Astrocyte (in vitro differentiated cells and primary cell): ENCODE measurements at regions not wholly inside any gene's neighbourhood (a gene's known extent, or its start where the extent isn't known, plus 50 kb on each side); places are given as distances from the start of the nearest gene placed in this dataset.

ENCODE experiments used
- DNase-seq: peaks from one replicate; pipeline ENCODE4 v3.0.0-alpha.2; 2010; ENCODE audit warnings: low read depth
- FAIRE-seq: peaks from 2 replicates; lab custom pipeline; 2011; peaks lifted over from hg19 to GRCh38; lab: Jason Lieb, UNC
- H2AFZ ChIP-seq: 2 replicates; pipeline ENCODE4 v1.6.0; 2012; ENCODE audit warnings: low read depth, low read length, inconsistent platforms
- H3K27ac ChIP-seq: 2 replicates; pipeline ENCODE4 v1.5.1; 2011; ENCODE audit warnings: low read depth, low read length, inconsistent platforms
- H3K27me3 ChIP-seq: 2 replicates; pipeline ENCODE4 v1.6.0; 2011; ENCODE audit warnings: low read length, inconsistent platforms; ENCODE audit not compliant: insufficient read depth
- H3K36me3 ChIP-seq: 2 replicates; pipeline ENCODE4 v1.5.1; 2011; ENCODE audit warnings: low read length, inconsistent platforms; ENCODE audit not compliant: insufficient read depth
- H3K4me1 ChIP-seq: 2 replicates; pipeline ENCODE4 v1.5.1; 2011; ENCODE audit warnings: low read length, inconsistent platforms; ENCODE audit not compliant: insufficient read depth
- H3K4me2 ChIP-seq: 2 replicates; pipeline ENCODE4 v1.6.0; 2012; ENCODE audit warnings: low read length, inconsistent platforms
- H3K4me3 ChIP-seq: 2 replicates; pipeline ENCODE4 v1.5.1; 2011; ENCODE audit warnings: low read depth, mild to moderate bottlenecking, low read length, inconsistent platforms; ENCODE audit not compliant: insufficient read depth
- H3K79me2 ChIP-seq: 2 replicates; pipeline ENCODE4 v1.6.0; 2012; ENCODE audit warnings: mild to moderate bottlenecking, low read length, inconsistent platforms; ENCODE audit not compliant: insufficient read depth
- H3K9ac ChIP-seq: 2 replicates; pipeline ENCODE4 v1.6.0; 2012; ENCODE audit warnings: mild to moderate bottlenecking, low read length, inconsistent platforms
- H3K9me3 ChIP-seq: 2 replicates; pipeline ENCODE4 v1.5.1; 2012; ENCODE audit warnings: low read depth, mild to moderate bottlenecking, low read length, inconsistent platforms; ENCODE audit not compliant: insufficient read depth
- H4K20me1 ChIP-seq: 2 replicates; pipeline ENCODE4 v1.6.0; 2012; ENCODE audit warnings: low read length, inconsistent platforms; ENCODE audit not compliant: insufficient read depth
- H3K27ac Mint-ChIP-seq: one replicate; pipeline ENCODE4 v1.8.0; 2021; ENCODE audit warnings: mild to moderate bottlenecking, mixed read lengths; ENCODE audit not compliant: unreplicated experiment
- H3K27me3 Mint-ChIP-seq: one replicate; pipeline ENCODE4 v1.8.0; 2021; ENCODE audit warnings: low read depth, mixed read lengths; ENCODE audit not compliant: unreplicated experiment
- H3K36me3 Mint-ChIP-seq: one replicate; pipeline ENCODE4 v1.8.0; 2021; ENCODE audit warnings: low read depth, mixed read lengths; ENCODE audit not compliant: unreplicated experiment
- H3K4me1 Mint-ChIP-seq: one replicate; pipeline ENCODE4 v1.8.0; 2021; ENCODE audit warnings: low read depth, mixed read lengths; ENCODE audit not compliant: unreplicated experiment
- H3K4me3 Mint-ChIP-seq: one replicate; pipeline ENCODE4 v1.8.0; 2021; ENCODE audit warnings: mild to moderate bottlenecking, moderate library complexity, mixed read lengths; ENCODE audit not compliant: unreplicated experiment
- H3K9me3 Mint-ChIP-seq: one replicate; pipeline ENCODE4 v1.8.0; 2021; ENCODE audit warnings: mild to moderate bottlenecking, mixed read lengths; ENCODE audit not compliant: unreplicated experiment
- EZH2 ChIP-seq: IDR thresholded peaks from 2 replicates; pipeline ENCODE4 v1.6.1; 2012; ENCODE audit warnings: mild to moderate bottlenecking, low read length, inconsistent platforms; ENCODE audit not compliant: insufficient read depth
- TF ChIP-seq, protein P1 (sequence below): IDR thresholded peaks from 2 replicates; pipeline ENCODE4 v1.5.1; 2011; ENCODE audit warnings: low read depth, mild to moderate bottlenecking, inconsistent platforms, low read length, moderate library complexity; ENCODE audit not compliant: insufficient read depth

DNA sequence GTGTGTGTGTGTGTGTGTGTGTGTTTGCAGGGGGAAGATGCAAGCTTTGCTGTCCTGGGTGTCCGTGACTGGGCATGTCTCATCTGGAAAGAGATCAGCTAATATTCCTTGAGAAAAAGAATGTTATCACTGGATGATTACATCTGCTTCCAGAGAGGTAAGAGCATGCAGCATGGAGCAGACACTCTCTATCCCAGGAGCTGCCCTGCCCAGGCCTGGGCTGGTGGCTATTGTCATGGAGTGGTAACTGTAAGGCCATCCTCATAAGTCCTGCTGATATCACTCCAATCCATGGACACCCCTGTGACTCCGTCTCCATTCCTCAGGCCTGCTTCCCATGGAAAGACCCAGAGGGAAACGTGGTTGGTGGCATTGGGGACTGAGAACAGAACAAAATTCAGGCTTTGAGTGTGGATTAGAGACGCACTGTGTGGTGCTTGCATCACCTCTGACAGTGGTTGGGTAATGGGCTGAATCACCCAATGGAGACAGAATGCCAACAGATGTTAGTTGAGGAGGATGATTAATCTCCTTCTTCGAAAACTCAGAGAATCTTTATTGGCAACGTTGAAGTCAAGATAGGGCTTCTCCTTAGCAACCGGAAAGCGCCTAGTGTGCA lies 52.0 kb upstream of the KCNIP1 start:
- H3K27ac Mint-ChIP-seq, result no peak overlapping the region
- H3K27ac ChIP-seq, result no peak overlapping the region
- FAIRE-seq (no peak), DNase-seq (peak; percentile 62)
- no peak overlapping the region for H3K9ac ChIP-seq
- no peak overlapping the region for H2AFZ ChIP-seq
- H3K4me3 ChIP-seq, result no peak overlapping the region
- no peaks in the 10 kb centered on the region for H3K9me3 ChIP-seq
- H3K27me3 ChIP-seq, result peaks cover 5% of the 10 kb centered on the region
- H4K20me1 ChIP-seq, result no peaks in the 10 kb centered on the region
- TF ChIP-seq, protein P1, sequence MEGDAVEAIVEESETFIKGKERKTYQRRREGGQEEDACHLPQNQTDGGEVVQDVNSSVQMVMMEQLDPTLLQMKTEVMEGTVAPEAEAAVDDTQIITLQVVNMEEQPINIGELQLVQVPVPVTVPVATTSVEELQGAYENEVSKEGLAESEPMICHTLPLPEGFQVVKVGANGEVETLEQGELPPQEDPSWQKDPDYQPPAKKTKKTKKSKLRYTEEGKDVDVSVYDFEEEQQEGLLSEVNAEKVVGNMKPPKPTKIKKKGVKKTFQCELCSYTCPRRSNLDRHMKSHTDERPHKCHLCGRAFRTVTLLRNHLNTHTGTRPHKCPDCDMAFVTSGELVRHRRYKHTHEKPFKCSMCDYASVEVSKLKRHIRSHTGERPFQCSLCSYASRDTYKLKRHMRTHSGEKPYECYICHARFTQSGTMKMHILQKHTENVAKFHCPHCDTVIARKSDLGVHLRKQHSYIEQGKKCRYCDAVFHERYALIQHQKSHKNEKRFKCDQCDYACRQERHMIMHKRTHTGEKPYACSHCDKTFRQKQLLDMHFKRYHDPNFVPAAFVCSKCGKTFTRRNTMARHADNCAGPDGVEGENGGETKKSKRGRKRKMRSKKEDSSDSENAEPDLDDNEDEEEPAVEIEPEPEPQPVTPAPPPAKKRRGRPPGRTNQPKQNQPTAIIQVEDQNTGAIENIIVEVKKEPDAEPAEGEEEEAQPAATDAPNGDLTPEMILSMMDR, result no peak
- TF ChIP-seq EZH2, result no peak
- H3K4me1 Mint-ChIP-seq, result peaks cover 17% of the 10 kb centered on the region
- peaks cover 3% of the 10 kb centered on the region for H3K4me1 ChIP-seq
- no peaks in the 10 kb centered on the region for H3K36me3 ChIP-seq
- no peak overlapping the region for H3K4me3 Mint-ChIP-seq
- H3K9me3 Mint-ChIP-seq, result peaks cover 4% of the 10 kb centered on the region
- no peak overlapping the region for H3K4me2 ChIP-seq
- H3K79me2 ChIP-seq, result no peaks in the 10 kb centered on the region
- H3K27me3 Mint-ChIP-seq, result peaks cover 6% of the 10 kb centered on the region
- H3K36me3 Mint-ChIP-seq, result no peaks in the 10 kb centered on the region

DNA sequence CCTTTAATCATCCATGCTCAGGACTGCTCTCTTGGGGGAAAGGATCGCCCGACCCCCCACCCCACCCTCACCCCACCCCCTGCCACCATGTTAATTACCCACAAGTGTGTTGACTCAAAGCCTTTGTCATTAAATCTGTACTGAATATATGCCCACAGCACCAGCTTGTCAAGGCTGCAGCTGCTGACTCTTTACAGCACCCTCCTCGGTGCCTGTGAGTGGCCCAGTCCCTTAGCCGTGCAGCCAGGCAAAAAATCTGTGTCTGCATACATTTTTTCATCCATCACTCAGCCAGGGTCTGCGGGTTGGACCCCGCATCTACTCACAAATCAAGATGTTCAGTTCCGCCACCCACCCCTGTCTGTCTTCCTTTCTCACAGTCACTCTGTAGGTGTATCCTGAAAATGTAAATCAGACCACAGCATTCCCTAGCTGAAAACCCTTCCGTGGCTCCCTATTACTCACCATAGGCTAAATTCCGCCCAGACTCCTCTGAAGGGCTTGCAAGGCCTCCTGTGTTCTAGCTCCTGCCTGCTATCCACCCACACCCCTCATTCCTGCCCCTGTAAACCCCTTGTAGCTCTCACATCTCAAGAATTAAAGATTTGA lies 53.7 kb upstream of the KCNIP1 start:
- H3K9me3 Mint-ChIP-seq, result peaks cover 4% of the 10 kb centered on the region
- H3K27me3 Mint-ChIP-seq, result peaks cover 9% of the 10 kb centered on the region
- no peak for FAIRE-seq
- DNase-seq, result peak; percentile 68
- no peak overlapping the region for H3K4me3 Mint-ChIP-seq
- Histone ChIP-seq H3K27me3 (peaks cover 5% of the 10 kb centered on the region), H3K9ac (no peak overlapping the region), H2AFZ (no peak overlapping the region), H3K9me3 (no peaks in the 10 kb centered on the region), H3K36me3 (no peaks in the 10 kb centered on the region), H3K4me2 (no peak overlapping the region), H3K79me2 (no peaks in the 10 kb centered on the region), H4K20me1 (no peaks in the 10 kb centered on the region), H3K4me3 (no peak overlapping the region), H3K27ac (no peak overlapping the region), H3K4me1 (peaks cover 3% of the 10 kb centered on the region)
- TF ChIP-seq EZH2, result no peak
- TF ChIP-seq, protein P1, result no peak
- peaks cover 17% of the 10 kb centered on the region for H3K4me1 Mint-ChIP-seq
- peak overlapping the region; percentile 67 for H3K27ac Mint-ChIP-seq
- no peaks in the 10 kb centered on the region for H3K36me3 Mint-ChIP-seq

DNA sequence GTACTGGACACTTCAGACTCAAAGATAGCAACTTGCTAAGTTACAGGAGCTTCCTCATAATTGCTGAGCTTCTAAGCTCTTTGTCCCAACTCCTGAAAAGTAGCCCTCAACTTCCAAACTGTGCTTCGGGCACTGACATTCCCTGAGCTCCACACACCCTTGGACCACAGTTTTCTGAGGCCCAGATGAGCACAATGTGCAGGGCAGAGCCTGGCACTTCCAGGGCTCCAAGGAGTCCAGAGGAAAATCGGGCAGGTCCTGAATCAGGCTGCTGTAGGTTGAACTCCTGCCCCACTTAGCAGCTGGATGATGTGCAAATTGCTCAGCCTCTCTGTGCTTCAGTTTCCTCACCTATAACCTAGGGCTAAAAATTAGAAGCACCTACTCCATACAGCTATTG lies 54.6 kb upstream of the KCNIP1 start:
- H3K9me3 Mint-ChIP-seq, result peaks cover 4% of the 10 kb centered on the region
- no peak overlapping the region for H3K27ac Mint-ChIP-seq
- Histone ChIP-seq H2AFZ (no peak overlapping the region), H3K9me3 (no peaks in the 10 kb centered on the region), H3K79me2 (no peaks in the 10 kb centered on the region), H3K27me3 (peaks cover 5% of the 10 kb centered on the region), H3K4me1 (peaks cover 3% of the 10 kb centered on the region), H3K27ac (no peak overlapping the region), H3K36me3 (no peaks in the 10 kb centered on the region), H3K4me3 (no peak overlapping the region), H3K4me2 (no peak overlapping the region), H3K9ac (no peak overlapping the region), H4K20me1 (no peaks in the 10 kb centered on the region)
- H3K36me3 Mint-ChIP-seq, result no peaks in the 10 kb centered on the region
- FAIRE-seq (no peak), DNase-seq (no peak)
- TF ChIP-seq, protein P1, result no peak
- no peak for TF ChIP-seq EZH2
- peaks cover 11% of the 10 kb centered on the region for H3K27me3 Mint-ChIP-seq
- no peak overlapping the region for H3K4me3 Mint-ChIP-seq
- peaks cover 17% of the 10 kb centered on the region for H3K4me1 Mint-ChIP-seq
